GM12801 (cell line): ENCODE measurements at regions not wholly inside any gene's neighbourhood (a gene's known extent, or its start where the extent isn't known, plus 50 kb on each side); places are given as distances from the start of the nearest gene placed in this dataset.

ENCODE experiments used
- CTCF ChIP-seq: IDR thresholded peaks from one replicate; pipeline ENCODE4 v1.5.1; 2011; ENCODE audit warnings: control low read depth; ENCODE audit not compliant: insufficient read length; ENCODE audit errors: extremely low read depth

- no peak for TF ChIP-seq CTCF
Observed at GRCh38 chr1:219506473-219506899, 106.4 kb downstream of the ZC3H11B start.

- no peak for TF ChIP-seq CTCF
Observed at GRCh38 chr1:219505886-219506285, 107.0 kb downstream of the ZC3H11B start.

GRCh38 chr1:219503604-219504003, 109.3 kb downstream of the ZC3H11B start:
- TF ChIP-seq CTCF = no peak

- TF ChIP-seq CTCF = no peak
Observed at GRCh38 chr1:219500327-219500897, 112.5 kb downstream of the ZC3H11B start.

- no peak for TF ChIP-seq CTCF
Observed at GRCh38 chr1:219498666-219499065, 114.2 kb downstream of the ZC3H11B start.

GRCh38 chr1:219495737-219496408, 117.0 kb downstream of the ZC3H11B start:
- no peak for TF ChIP-seq CTCF

- no peak for TF ChIP-seq CTCF
Observed at GRCh38 chr1:219492717-219493116, 120.2 kb downstream of the ZC3H11B start.

- no peak for TF ChIP-seq CTCF
Observed at GRCh38 chr1:219490566-219490965, 122.3 kb downstream of the ZC3H11B start.
